Neural cell (in vitro differentiated cells): ENCODE measurements at regions not wholly inside any gene's neighbourhood (a gene's known extent, or its start where the extent isn't known, plus 50 kb on each side); places are given as distances from the start of the nearest gene placed in this dataset.

Experiments
- H2AFZ ChIP-seq: fragments of 200-600, 300-800 bp; sonication (generic), shearing (Covaris generic); 2 replicates; pipeline ENCODE4 v1.6.0; 2014; ENCODE audit warnings: low read depth, mild to moderate bottlenecking, antibody characterized with exemption, low read length, moderate library complexity
- H3F3A ChIP-seq: fragments of 200-600 bp; shearing (Covaris generic); 2 replicates; pipeline ENCODE4 v1.6.1; 2016; ENCODE audit warnings: mild to moderate bottlenecking, moderate library complexity, mixed read lengths, antibody characterized with exemption, low read length; ENCODE audit not compliant: insufficient read depth, poor library complexity, severe bottlenecking
- H3K27ac ChIP-seq: fragments of 200-600, 300-800 bp; sonication (generic), shearing (Covaris generic); 2 replicates; pipeline ENCODE4 v1.5.1; 2014; ENCODE audit warnings: mild to moderate bottlenecking, low read length, moderate library complexity
- H3K27me3 ChIP-seq: fragments of 300-800, 200-600 bp; sonication (generic), shearing (Covaris generic); 2 replicates; pipeline ENCODE4 v1.6.0; 2014; ENCODE audit warnings: mild to moderate bottlenecking, low read depth, low read length, moderate library complexity; ENCODE audit not compliant: insufficient read depth
- H3K36me3 ChIP-seq: fragments of 300-800, 200-600 bp; sonication (generic), shearing (Covaris generic); 2 replicates; pipeline ENCODE4 v1.5.1; 2014; ENCODE audit warnings: mild to moderate bottlenecking, antibody characterized with exemption, low read length, moderate library complexity; ENCODE audit not compliant: insufficient read depth
- H3K4me2 ChIP-seq: fragments of 300-800, 200-600 bp; sonication (generic), shearing (Covaris generic); 2 replicates; pipeline ENCODE4 v1.6.0; 2014; ENCODE audit warnings: mild to moderate bottlenecking, low read length
- H3K4me3 ChIP-seq: fragments of 300-800, 200-600 bp; sonication (generic), shearing (Covaris generic); 2 replicates; pipeline ENCODE4 v1.5.1; 2014; ENCODE audit warnings: mild to moderate bottlenecking, low read length, moderate library complexity
- H3K79me2 ChIP-seq: fragments of 200-600 bp; shearing (Covaris generic); replicated peaks from 2 replicates; pipeline ENCODE4 v1.6.0; 2014; ENCODE audit warnings: mild to moderate bottlenecking, low read length, moderate library complexity; ENCODE audit not compliant: insufficient read depth
- H3K9ac ChIP-seq: fragments of 300-800, 200-600 bp; sonication (generic), shearing (Covaris generic); 2 replicates; pipeline ENCODE4 v1.6.1; 2016; ENCODE audit warnings: mild to moderate bottlenecking, low read length, mixed read lengths
- H3K9me2 ChIP-seq: fragments of 200-600 bp; shearing (Covaris generic); 2 replicates; pipeline ENCODE4 v1.6.1; 2016; ENCODE audit warnings: mild to moderate bottlenecking, low read length, mixed read lengths; ENCODE audit not compliant: insufficient read depth
- H3K9me3 ChIP-seq: fragments of 200-600, 300-800 bp; sonication (generic), shearing (Covaris generic); 2 replicates; pipeline ENCODE4 v1.6.1; 2016; ENCODE audit warnings: mild to moderate bottlenecking, mixed run types, low read length, moderate library complexity, mixed read lengths
- H4K20me1 ChIP-seq: fragments of 200-600 bp; shearing (Covaris generic); 2 replicates; pipeline ENCODE4 v1.6.1; 2016; ENCODE audit warnings: mild to moderate bottlenecking, mixed run types; ENCODE audit not compliant: insufficient read depth
- CTCF ChIP-seq: fragments of 450-650 bp; IDR thresholded peaks from 2 replicates; pipeline ENCODE4 v1.5.1; 2014; ENCODE audit warnings: antibody characterized with exemption, mild to moderate bottlenecking, moderate library complexity; ENCODE audit not compliant: poor library complexity, severe bottlenecking
- EP300 ChIP-seq: fragments of 450-650 bp; conservative IDR thresholded peaks from 2 replicates; pipeline ENCODE4 v1.6.1; 2014; ENCODE audit warnings: antibody characterized with exemption, mild to moderate bottlenecking, moderate library complexity; ENCODE audit not compliant: poor library complexity, severe bottlenecking
- EZH2 ChIP-seq: fragments of 200-600, 300-800 bp; shearing (Covaris generic), sonication (generic); IDR thresholded peaks from 2 replicates; pipeline ENCODE4 v1.6.1; 2014; ENCODE audit warnings: antibody characterized with exemption, low read length, borderline replicate concordance, mild to moderate bottlenecking; ENCODE audit not compliant: insufficient read depth, poor library complexity, severe bottlenecking
- MXI1 ChIP-seq: fragments of 450-650 bp; conservative IDR thresholded peaks from 2 replicates; pipeline ENCODE4 v1.6.1; 2014; ENCODE audit warnings: antibody characterized with exemption, mild to moderate bottlenecking; ENCODE audit not compliant: poor library complexity, severe bottlenecking
- POLR2AphosphoS5 ChIP-seq: IDR thresholded peaks from 2 replicates; pipeline ENCODE4 v1.6.1; 2012
- RAD21 ChIP-seq: fragments of 450-650 bp; conservative IDR thresholded peaks from 2 replicates; pipeline ENCODE4 v1.6.1; 2014; ENCODE audit warnings: antibody characterized with exemption, mild to moderate bottlenecking, moderate library complexity
- REST ChIP-seq: IDR thresholded peaks from 2 replicates; pipeline ENCODE4 v1.6.1; 2012; ENCODE audit warnings: borderline replicate concordance
- SMC3 ChIP-seq: fragments of 450-650 bp; conservative IDR thresholded peaks from 2 replicates; pipeline ENCODE4 v1.6.1; 2014; ENCODE audit warnings: antibody characterized with exemption, mild to moderate bottlenecking, moderate library complexity; ENCODE audit not compliant: poor library complexity
- TAF1 ChIP-seq: IDR thresholded peaks from 2 replicates; pipeline ENCODE4 v1.6.1; 2012; ENCODE audit warnings: low read depth

GRCh38 chr7:94823947-94824346, 83.4 kb upstream of the PPP1R9A start:
- Histone ChIP-seq H3K27me3 (no peaks in the 10 kb centered on the region), H3K9me3 (peaks cover 6% of the 10 kb centered on the region), H3K4me2 (no peak overlapping the region), H2AFZ (no peak overlapping the region), H3K4me3 (no peak overlapping the region), H3K9ac (no peak overlapping the region), H3K36me3 (no peaks in the 10 kb centered on the region), H3F3A (no peaks in the 10 kb centered on the region), H3K79me2 (no peaks in the 10 kb centered on the region), H3K9me2 (no peaks in the 10 kb centered on the region), H4K20me1 (no peaks in the 10 kb centered on the region), H3K27ac (no peak overlapping the region)
- TF ChIP-seq CTCF: no peak
- no peak for TF ChIP-seq POLR2AphosphoS5
- no peak for TF ChIP-seq SMC3
- no peak for TF ChIP-seq EP300
- TF ChIP-seq EZH2: no peak
- TF ChIP-seq MXI1: no peak
- no peak for TF ChIP-seq TAF1
- no peak for TF ChIP-seq RAD21
- TF ChIP-seq REST: no peak

GRCh38 chr7:94829987-94830386, 77.4 kb upstream of the PPP1R9A start:
- Histone ChIP-seq H3K79me2 (no peaks in the 10 kb centered on the region), H3K36me3 (no peaks in the 10 kb centered on the region), H4K20me1 (no peaks in the 10 kb centered on the region), H3K9ac (no peak overlapping the region), H3K4me2 (no peak overlapping the region), H3K27ac (no peak overlapping the region), H3K9me2 (no peaks in the 10 kb centered on the region), H3K27me3 (no peaks in the 10 kb centered on the region), H3F3A (no peaks in the 10 kb centered on the region), H2AFZ (no peak overlapping the region), H3K4me3 (no peak overlapping the region), H3K9me3 (peaks cover 6% of the 10 kb centered on the region)
- no peak for TF ChIP-seq SMC3
- TF ChIP-seq EZH2: no peak
- TF ChIP-seq CTCF: no peak
- no peak for TF ChIP-seq REST
- TF ChIP-seq POLR2AphosphoS5: no peak
- no peak for TF ChIP-seq TAF1
- TF ChIP-seq MXI1: no peak
- TF ChIP-seq RAD21: no peak
